Endothelial cell (in vitro differentiated cells): ENCODE measurements at regions not wholly inside any gene's neighbourhood (a gene's known extent, or its start where the extent isn't known, plus 50 kb on each side); places are given as distances from the start of the nearest gene placed in this dataset.

ENCODE experiments used
- DNase-seq: peaks from one replicate; pipeline ENCODE4 v3.0.0; 2021; ENCODE audit warnings: low spot score
- H3K27ac Mint-ChIP-seq: one replicate; pipeline ENCODE4 v1.8.0; 2021; ENCODE audit warnings: mixed read lengths, inconsistent platforms; ENCODE audit not compliant: unreplicated experiment
- H3K27me3 Mint-ChIP-seq: one replicate; pipeline ENCODE4 v1.8.0; 2021; ENCODE audit warnings: mild to moderate bottlenecking, moderate library complexity, mixed read lengths, inconsistent platforms; ENCODE audit not compliant: unreplicated experiment
- H3K36me3 Mint-ChIP-seq: one replicate; pipeline ENCODE4 v1.8.0; 2021; ENCODE audit warnings: mild to moderate bottlenecking, low read depth, mixed read lengths, inconsistent platforms; ENCODE audit not compliant: unreplicated experiment
- H3K4me1 Mint-ChIP-seq: one replicate; pipeline ENCODE4 v1.8.0; 2021; ENCODE audit warnings: mild to moderate bottlenecking, mixed read lengths, inconsistent platforms; ENCODE audit not compliant: unreplicated experiment
- H3K4me3 Mint-ChIP-seq: one replicate; pipeline ENCODE4 v1.8.0; 2021; ENCODE audit warnings: mild to moderate bottlenecking, mixed read lengths, inconsistent platforms; ENCODE audit not compliant: unreplicated experiment
- H3K9me3 Mint-ChIP-seq: one replicate; pipeline ENCODE4 v1.8.0; 2021; ENCODE audit warnings: mixed read lengths, inconsistent platforms; ENCODE audit not compliant: unreplicated experiment
- TF ChIP-seq, protein P1 (sequence below): fragments of 200-600 bp; sonication (generic); IDR thresholded peaks from one replicate; pipeline ENCODE4 v1.5.0; 2021; ENCODE audit warnings: antibody characterized with exemption; ENCODE audit not compliant: unreplicated experiment

DNA sequence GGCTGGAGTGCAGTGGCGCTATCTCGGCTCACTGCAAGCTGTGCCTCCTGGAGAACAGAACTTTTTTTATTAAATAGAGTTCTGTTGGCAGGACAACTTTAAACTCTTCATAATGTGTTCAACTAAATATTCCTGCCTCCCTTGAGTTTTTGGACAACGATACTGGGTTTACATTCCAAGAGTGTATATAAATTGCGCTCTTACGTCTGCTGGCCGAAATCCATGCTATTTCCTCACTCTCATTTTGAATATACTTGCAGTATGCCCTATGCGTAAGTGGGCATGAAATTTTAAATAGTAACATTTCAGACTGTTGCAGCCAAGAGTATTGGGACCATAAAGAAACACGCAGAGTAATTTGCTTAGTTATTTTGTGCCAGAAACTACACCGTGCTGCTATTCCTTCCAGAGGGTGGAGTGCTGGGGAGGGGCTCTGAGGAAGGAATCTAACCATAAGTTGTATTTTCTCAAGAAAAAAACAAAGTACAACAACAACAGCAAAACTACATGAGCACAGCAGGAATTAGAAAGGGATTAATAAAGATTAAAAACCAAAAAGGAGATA is 480.0 kb downstream of the NLGN4X start:
- H3K27ac Mint-ChIP-seq = no peak overlapping the region
- TF ChIP-seq, protein P1, sequence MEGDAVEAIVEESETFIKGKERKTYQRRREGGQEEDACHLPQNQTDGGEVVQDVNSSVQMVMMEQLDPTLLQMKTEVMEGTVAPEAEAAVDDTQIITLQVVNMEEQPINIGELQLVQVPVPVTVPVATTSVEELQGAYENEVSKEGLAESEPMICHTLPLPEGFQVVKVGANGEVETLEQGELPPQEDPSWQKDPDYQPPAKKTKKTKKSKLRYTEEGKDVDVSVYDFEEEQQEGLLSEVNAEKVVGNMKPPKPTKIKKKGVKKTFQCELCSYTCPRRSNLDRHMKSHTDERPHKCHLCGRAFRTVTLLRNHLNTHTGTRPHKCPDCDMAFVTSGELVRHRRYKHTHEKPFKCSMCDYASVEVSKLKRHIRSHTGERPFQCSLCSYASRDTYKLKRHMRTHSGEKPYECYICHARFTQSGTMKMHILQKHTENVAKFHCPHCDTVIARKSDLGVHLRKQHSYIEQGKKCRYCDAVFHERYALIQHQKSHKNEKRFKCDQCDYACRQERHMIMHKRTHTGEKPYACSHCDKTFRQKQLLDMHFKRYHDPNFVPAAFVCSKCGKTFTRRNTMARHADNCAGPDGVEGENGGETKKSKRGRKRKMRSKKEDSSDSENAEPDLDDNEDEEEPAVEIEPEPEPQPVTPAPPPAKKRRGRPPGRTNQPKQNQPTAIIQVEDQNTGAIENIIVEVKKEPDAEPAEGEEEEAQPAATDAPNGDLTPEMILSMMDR = no peak
- no peak overlapping the region for H3K4me3 Mint-ChIP-seq
- DNase-seq = no peak
- H3K9me3 Mint-ChIP-seq = no peaks in the 10 kb centered on the region
- H3K36me3 Mint-ChIP-seq = peaks cover 4% of the 10 kb centered on the region
- no peaks in the 10 kb centered on the region for H3K27me3 Mint-ChIP-seq
- H3K4me1 Mint-ChIP-seq = peaks cover 6% of the 10 kb centered on the region

DNA sequence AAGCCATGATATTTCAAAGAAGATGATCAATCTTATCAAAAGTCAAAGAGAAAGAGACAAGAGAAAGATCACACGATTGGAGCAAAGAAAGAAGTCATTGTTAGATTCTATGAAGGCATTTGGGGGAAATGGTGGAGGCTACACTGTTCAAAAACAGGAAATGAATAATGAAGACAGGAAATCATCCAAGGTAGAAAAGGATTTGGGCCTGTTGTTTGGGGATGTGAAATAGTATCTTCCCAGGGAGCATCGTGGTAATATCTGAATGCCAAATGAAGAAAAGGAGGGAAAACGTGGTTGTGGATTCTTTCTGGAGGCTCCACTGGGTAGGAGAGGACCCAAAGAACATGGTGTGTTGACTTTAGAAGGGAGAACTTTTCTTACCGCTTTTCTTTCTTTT is 482.4 kb downstream of the NLGN4X start:
- peak overlapping the region; percentile 74 for H3K27ac Mint-ChIP-seq

DNA sequence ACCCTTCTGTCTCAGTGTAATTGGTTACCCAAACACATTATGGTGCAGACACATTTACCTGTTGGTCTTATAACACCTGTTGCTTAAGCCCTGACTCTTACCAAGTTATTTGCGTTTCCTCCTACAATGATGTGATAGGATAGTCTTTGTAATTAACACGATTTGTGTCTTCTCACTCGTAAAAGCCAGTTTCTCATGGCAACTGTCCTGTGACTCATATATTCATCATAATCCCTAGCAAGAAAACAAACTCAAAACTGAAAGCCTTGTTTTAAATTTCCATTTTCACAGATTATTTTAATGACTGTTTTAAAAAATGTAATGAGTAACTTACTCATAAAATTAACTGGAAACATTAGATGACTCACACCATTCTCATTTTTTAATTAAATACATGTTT is 495.2 kb downstream of the NLGN4X start:
- no peak overlapping the region for H3K27ac Mint-ChIP-seq
- DNase-seq = no peak
- H3K9me3 Mint-ChIP-seq = no peaks in the 10 kb centered on the region
- no peaks in the 10 kb centered on the region for H3K36me3 Mint-ChIP-seq
- no peaks in the 10 kb centered on the region for H3K27me3 Mint-ChIP-seq
- TF ChIP-seq, protein P1 = no peak
- H3K4me3 Mint-ChIP-seq = no peak overlapping the region
- peaks cover 2% of the 10 kb centered on the region for H3K4me1 Mint-ChIP-seq

More for the DNA sequence above, 482.4 kb downstream of the NLGN4X start:
- H3K4me1 Mint-ChIP-seq = peaks cover 6% of the 10 kb centered on the region
- no peaks in the 10 kb centered on the region for H3K9me3 Mint-ChIP-seq
- no peak overlapping the region for H3K4me3 Mint-ChIP-seq
- TF ChIP-seq, protein P1 = no peak
- DNase-seq = no peak
- H3K27me3 Mint-ChIP-seq = no peaks in the 10 kb centered on the region
- peaks cover 4% of the 10 kb centered on the region for H3K36me3 Mint-ChIP-seq

DNA sequence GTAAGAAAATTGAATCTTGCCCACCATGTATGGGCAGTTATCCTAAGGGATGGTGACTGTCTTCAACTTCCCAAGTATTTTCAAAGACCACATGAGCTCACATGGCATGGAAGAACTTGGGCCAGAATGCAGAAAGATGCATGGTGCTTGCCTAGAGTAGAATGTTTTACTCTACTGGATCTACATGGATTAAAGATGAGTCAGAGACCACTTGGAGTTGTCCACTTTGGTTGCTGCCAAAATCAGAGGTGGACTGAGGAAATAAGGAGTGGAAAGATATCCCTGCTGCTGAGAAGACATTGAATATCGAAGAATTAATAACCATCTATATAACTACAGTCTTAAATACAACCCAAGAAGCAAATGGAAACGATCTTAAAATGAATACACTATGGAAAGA is 498.1 kb downstream of the NLGN4X start:
- Mint-ChIP-seq H3K36me3 (no peaks in the 10 kb centered on the region), H3K27ac (no peak overlapping the region), H3K4me3 (no peak overlapping the region), H3K27me3 (no peaks in the 10 kb centered on the region), H3K4me1 (no peaks in the 10 kb centered on the region), H3K9me3 (no peaks in the 10 kb centered on the region)
- DNase-seq = no peak
- TF ChIP-seq, protein P1 = no peak

DNA sequence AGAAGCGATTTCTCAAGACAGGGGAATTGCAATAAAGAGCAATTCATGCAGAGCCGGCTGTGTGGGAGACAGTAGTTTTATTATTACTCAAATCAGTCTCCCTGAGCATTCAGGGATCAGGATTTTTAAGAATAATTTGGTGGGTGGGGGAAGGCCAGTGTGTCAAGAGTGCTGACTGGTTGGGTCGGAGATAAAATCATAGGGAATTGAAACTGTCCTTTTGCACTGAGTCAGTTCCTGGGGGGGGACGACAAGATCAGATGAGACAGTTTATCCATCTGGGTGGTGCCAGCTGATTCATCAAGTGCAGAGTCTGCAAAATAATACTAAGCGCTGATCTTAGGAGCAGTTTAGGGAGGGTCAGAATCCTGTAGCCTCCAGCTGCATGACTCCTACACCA is 502.4 kb downstream of the NLGN4X start:
- no peaks in the 10 kb centered on the region for H3K4me1 Mint-ChIP-seq
- no peaks in the 10 kb centered on the region for H3K27me3 Mint-ChIP-seq
- no peak overlapping the region for H3K4me3 Mint-ChIP-seq
- no peaks in the 10 kb centered on the region for H3K9me3 Mint-ChIP-seq
- no peaks in the 10 kb centered on the region for H3K36me3 Mint-ChIP-seq
- DNase-seq = no peak
- no peak overlapping the region for H3K27ac Mint-ChIP-seq
- TF ChIP-seq, protein P1 = no peak
